NCI-H510A (cell line): ENCODE measurements at regions not wholly inside any gene's neighbourhood (a gene's known extent, or its start where the extent isn't known, plus 50 kb on each side); places are given as distances from the start of the nearest gene placed in this dataset.

Experiments
- DNase-seq: peaks from one replicate; lab custom pipeline; 2025; lab: John Stamatoyannopoulos, UW

- no peak for DNase-seq
Measured at GRCh38 chr3:178393824-178394223, 142.4 kb upstream of the KCNMB2 start.

- DNase-seq, result no peak
Measured at GRCh38 chr3:178396318-178396717, 139.9 kb upstream of the KCNMB2 start.

GRCh38 chr3:178397202-178397601 lies 139.0 kb upstream of the KCNMB2 start:
- no peak for DNase-seq

GRCh38 chr3:178397836-178398235 lies 138.4 kb upstream of the KCNMB2 start:
- no peak for DNase-seq

- DNase-seq, result no peak
Measured at GRCh38 chr3:178404961-178405360, 131.3 kb upstream of the KCNMB2 start.

GRCh38 chr3:178405531-178405930 lies 130.7 kb upstream of the KCNMB2 start:
- no peak for DNase-seq

- no peak for DNase-seq
Measured at GRCh38 chr3:178406206-178406605, 130.0 kb upstream of the KCNMB2 start.

GRCh38 chr3:178415384-178415783 lies 120.9 kb upstream of the KCNMB2 start:
- DNase-seq, result no peak

GRCh38 chr3:178417736-178418135 lies 118.5 kb upstream of the KCNMB2 start:
- no peak for DNase-seq

GRCh38 chr3:178419071-178419470 lies 117.2 kb upstream of the KCNMB2 start:
- no peak for DNase-seq

GRCh38 chr3:178420033-178420432 lies 116.2 kb upstream of the KCNMB2 start:
- no peak for DNase-seq

GRCh38 chr3:178421069-178421468 lies 115.2 kb upstream of the KCNMB2 start:
- DNase-seq, result no peak

- no peak for DNase-seq
Measured at GRCh38 chr3:178422406-178422805, 113.8 kb upstream of the KCNMB2 start.

GRCh38 chr3:178428037-178428436 lies 108.2 kb upstream of the KCNMB2 start:
- no peak for DNase-seq

GRCh38 chr3:178434206-178434805 lies 101.9 kb upstream of the KCNMB2 start:
- no peak for DNase-seq

- DNase-seq, result no peak
Measured at GRCh38 chr3:178435575-178435974, 100.7 kb upstream of the KCNMB2 start.

- DNase-seq, result no peak
Measured at GRCh38 chr3:178436773-178437172, 99.5 kb upstream of the KCNMB2 start.

GRCh38 chr3:178437236-178437635 lies 99.0 kb upstream of the KCNMB2 start:
- no peak for DNase-seq

- no peak for DNase-seq
Measured at GRCh38 chr3:178439504-178439903, 96.7 kb upstream of the KCNMB2 start.

- no peak for DNase-seq
Measured at GRCh38 chr3:178440043-178440442, 96.2 kb upstream of the KCNMB2 start.

GRCh38 chr3:178443634-178444033 lies 92.6 kb upstream of the KCNMB2 start:
- no peak for DNase-seq

GRCh38 chr3:178445139-178445538 lies 91.1 kb upstream of the KCNMB2 start:
- no peak for DNase-seq

- DNase-seq, result no peak
Measured at GRCh38 chr3:178446059-178446458, 90.2 kb upstream of the KCNMB2 start.

GRCh38 chr3:178450476-178450875 lies 85.8 kb upstream of the KCNMB2 start:
- no peak for DNase-seq

- DNase-seq, result no peak
Measured at GRCh38 chr3:178451799-178452198, 84.4 kb upstream of the KCNMB2 start.
